A549 (cell line): ENCODE measurements at regions not wholly inside any gene's neighbourhood (a gene's known extent, or its start where the extent isn't known, plus 50 kb on each side); places are given as distances from the start of the nearest gene placed in this dataset.

Experiments
- ATAC-seq, 2 experiments: fragments of 200-7000 bp in 1 of 2; fragments of >200 bp in 1 of 2; cut with Nextera tagmentation in 1 of 2; cut with Tn5 transposase in 1 of 2; 3 replicates each; pipeline versions ENCODE4 v1.8.0 to v1.9.1; 2018 to 2020; ENCODE audit warnings: mild to moderate bottlenecking in 1 of 2, moderate library complexity in 1 of 2
- CTCF ChIA-PET: fragments of 300-600 bp; sonication (Branson Sonifier 250); formaldehyde crosslinking; extraction: SDS; loops from one replicate; lab custom pipeline; 2021; ENCODE audit warnings: antibody characterized with exemption, inconsistent platforms; lab: Yijun Ruan, JAX
- POLR2A ChIA-PET: fragments of 350-600 bp; formaldehyde crosslinking; extraction: SDS; loops from one replicate; lab custom pipeline; 2021; ENCODE audit warnings: antibody characterized with exemption, inconsistent platforms; lab: Yijun Ruan, JAX
- DNase-seq, 2 experiments: peaks; one replicate each; pipeline versions ENCODE4 v3.0.0 to v3.0.0-alpha.2; 2011 to 2016; ENCODE audit warnings: low read depth in 1 of 2, low spot score in 1 of 2
- FAIRE-seq: peaks from 2 replicates; lab custom pipeline; 2011; peaks lifted over from hg19 to GRCh38; lab: Jason Lieb, UNC
- H3K27ac ChIP-seq, 2 experiments: fragments of >200 bp; sonication (Bioruptor Twin); formaldehyde crosslinking; 3 replicates each; pipeline ENCODE4 v1.5.1; 2016 to 2017
- H3K4me1 ChIP-seq: fragments of >200 bp; sonication (Bioruptor Twin); formaldehyde crosslinking; 3 replicates; pipeline ENCODE4 v1.6.1; 2016
- H3K4me2 ChIP-seq: fragments of >200 bp; sonication (Bioruptor Twin); formaldehyde crosslinking; 3 replicates; pipeline ENCODE4 v1.6.1; 2016
- H3K4me3 ChIP-seq: fragments of >200 bp; sonication (Bioruptor Twin); formaldehyde crosslinking; 3 replicates; pipeline ENCODE4 v1.5.1; 2016
- H3K9me3 ChIP-seq: fragments of >200 bp; sonication (Bioruptor Twin); formaldehyde crosslinking; 3 replicates; pipeline ENCODE4 v1.6.1; 2016
- CBX2 ChIP-seq: fragments of 200-600 bp; sonication (generic); IDR thresholded peaks from 2 replicates; pipeline ENCODE4 v1.6.1; 2016; ENCODE audit warnings: low read depth, mild to moderate bottlenecking, borderline replicate concordance
- CBX8 ChIP-seq: fragments of 200-600 bp; sonication (generic); IDR thresholded peaks from 2 replicates; pipeline ENCODE4 v1.6.1; 2016
- CEBPB ChIP-seq, 2 experiments: fragments of >200 bp in 1 of 2; sonication (Bioruptor Twin) in 1 of 2; formaldehyde crosslinking in 1 of 2; IDR thresholded peaks; 2 replicates each; pipeline ENCODE4 v1.6.1; 2012 to 2016
- EHMT2 ChIP-seq: fragments of 200-600 bp; sonication (generic); IDR thresholded peaks from 2 replicates; pipeline ENCODE4 v1.6.1; 2016; ENCODE audit warnings: antibody characterized with exemption, low read depth, mild to moderate bottlenecking, moderate library complexity
- FOSB ChIP-seq: fragments of 250-450 bp; sonication (Bioruptor Pico); IDR thresholded peaks from 2 replicates; pipeline ENCODE4 v1.5.0; 2020; ENCODE audit warnings: mild to moderate bottlenecking, moderate library complexity
- FOXS1 ChIP-seq: fragments of 250-450 bp; sonication (Bioruptor Pico); IDR thresholded peaks from 2 replicates; pipeline ENCODE4 v1.5.0; 2020; ENCODE audit warnings: mild to moderate bottlenecking, moderate library complexity
- GATA3 ChIP-seq: IDR thresholded peaks from 2 replicates; pipeline ENCODE4 v1.6.1; 2012; ENCODE audit warnings: borderline replicate concordance
- JUN ChIP-seq, 2 experiments: fragments of >200 bp; sonication (Bioruptor Twin); formaldehyde crosslinking; IDR thresholded peaks; 2 replicates in 1 of 2; 3 replicates in 1 of 2; pipeline ENCODE4 v1.6.1; 2016 to 2017
- JUNB ChIP-seq: fragments of >200 bp; sonication (Bioruptor Twin); formaldehyde crosslinking; IDR thresholded peaks from 2 replicates; pipeline ENCODE4 v1.6.1; 2016
- KDM1A ChIP-seq: fragments of 200-600 bp; sonication (generic); IDR thresholded peaks from 2 replicates; pipeline ENCODE4 v1.6.1; 2016; ENCODE audit warnings: low read depth, mild to moderate bottlenecking
- KDM5A ChIP-seq: fragments of 200-600 bp; sonication (generic); IDR thresholded peaks from 2 replicates; pipeline ENCODE4 v1.6.1; 2016; ENCODE audit warnings: antibody characterized with exemption, mild to moderate bottlenecking
- MAZ ChIP-seq: fragments of 150-350 bp; IDR thresholded peaks from 2 replicates; pipeline ENCODE4 v1.6.1; 2014; ENCODE audit warnings: antibody characterized with exemption, low read depth, low read length, borderline replicate concordance
- MYC ChIP-seq: IDR thresholded peaks from 2 replicates; pipeline ENCODE4 v1.6.1; 2012; ENCODE audit warnings: mild to moderate bottlenecking, inconsistent platforms, low read length, improper control_type of control experiment, borderline replicate concordance
- NR3C1 ChIP-seq: fragments of >200 bp; sonication (Bioruptor Twin); formaldehyde crosslinking; IDR thresholded peaks from 3 replicates; pipeline ENCODE4 v1.6.1; 2017
- PHF8 ChIP-seq: fragments of 200-600 bp; sonication (generic); IDR thresholded peaks from 2 replicates; pipeline ENCODE4 v1.6.1; 2016; ENCODE audit warnings: low read depth, mild to moderate bottlenecking, antibody characterized with exemption, moderate library complexity, borderline replicate concordance
- POLR2AphosphoS2 ChIP-seq: conservative IDR thresholded peaks from 2 replicates; pipeline ENCODE4 v1.6.1; 2012; ENCODE audit warnings: low read length, improper control_type of control experiment, inconsistent platforms
- RFX5 ChIP-seq: fragments of 450-650 bp; IDR thresholded peaks from 2 replicates; pipeline ENCODE4 v1.7.1; 2014; ENCODE audit warnings: antibody characterized with exemption, mild to moderate bottlenecking, moderate library complexity
- ZC3H11A ChIP-seq: fragments of 450-650 bp; IDR thresholded peaks from 2 replicates; pipeline ENCODE4 v1.6.1; 2014; ENCODE audit warnings: antibody characterized with exemption, mild to moderate bottlenecking
- WGBS: methylation state at CpG from one replicate; pipeline ENCODE4 v1.1.6; 2017; ENCODE audit errors: missing lambda C conversion rate; 5-methylcytosine and 5-hydroxymethylcytosine counted together
- TF ChIP-seq, protein P1 (sequence below): fragments of 150-350 bp; IDR thresholded peaks from 2 replicates; pipeline ENCODE4 v1.6.1; 2014; ENCODE audit warnings: low read depth, mild to moderate bottlenecking, low read length
- TF ChIP-seq, protein P2 (sequence below): fragments of 250-450 bp; sonication (Bioruptor Pico); IDR thresholded peaks from 2 replicates; pipeline ENCODE4 v1.5.0; 2020; ENCODE audit warnings: low read depth, mild to moderate bottlenecking, moderate library complexity
- TF ChIP-seq, protein P3 (sequence below): fragments of 450-650 bp; IDR thresholded peaks from 2 replicates; pipeline ENCODE4 v1.6.1; 2014; ENCODE audit warnings: antibody characterized with exemption
- TF ChIP-seq, protein P4 (sequence below): fragments of 200-600 bp; sonication (generic); IDR thresholded peaks from 2 replicates; pipeline ENCODE4 v1.6.1; 2016; ENCODE audit warnings: antibody characterized with exemption, mild to moderate bottlenecking, moderate library complexity
- TF ChIP-seq, protein P5 (sequence below): fragments of >200 bp; sonication (Bioruptor Twin); formaldehyde crosslinking; IDR thresholded peaks from 2 replicates; pipeline ENCODE4 v1.6.1; 2016

DNA sequence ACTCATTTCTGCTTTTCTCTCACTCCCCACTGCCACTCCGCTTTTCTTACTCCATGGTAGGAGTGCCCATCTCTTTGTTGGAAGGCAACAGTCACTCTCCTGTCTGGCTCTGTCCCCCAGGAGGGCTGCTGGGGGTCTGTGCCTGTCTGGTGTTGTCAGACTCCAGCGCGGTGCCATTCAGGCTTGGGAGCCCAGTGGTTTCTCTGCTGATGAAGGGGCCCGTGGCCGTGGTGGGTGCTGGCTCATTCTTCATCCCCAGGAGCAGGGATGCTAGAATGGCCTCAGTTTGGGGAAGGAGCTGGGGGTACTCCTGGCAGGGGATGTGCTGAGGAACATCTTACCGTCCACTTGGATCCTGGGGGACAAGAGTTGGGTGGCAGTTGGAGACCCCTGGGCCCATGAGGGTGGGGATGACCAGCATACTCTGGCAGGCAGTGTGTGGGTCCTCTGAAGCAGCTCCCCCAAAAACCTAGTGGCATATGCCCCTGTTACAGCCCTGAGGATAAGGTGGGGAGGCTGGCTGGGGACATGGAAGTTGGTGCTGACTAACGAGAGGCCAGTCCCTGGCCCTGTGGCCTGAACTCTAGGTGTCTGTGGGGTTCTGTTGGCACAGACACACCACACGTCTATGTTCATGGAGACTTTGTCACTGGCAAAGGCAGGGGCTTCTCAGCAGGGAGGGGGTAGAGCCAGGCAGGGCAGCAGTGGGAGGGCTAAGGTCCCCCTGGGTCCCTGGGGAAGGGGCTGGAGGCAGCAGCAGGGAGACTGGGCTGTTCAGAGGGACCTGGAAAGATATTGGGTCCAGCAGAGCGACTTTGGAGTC is 102.8 kb upstream of the RET start:
- no peak for FAIRE-seq
- DNase-seq: no peak
- Histone ChIP-seq H3K4me3 (no peak overlapping the region), H3K27ac (no peak overlapping the region), H3K4me2 (no peak overlapping the region), H3K9me3 (no peaks in the 10 kb centered on the region), H3K4me1 (no peaks in the 10 kb centered on the region)
- POLR2A ChIA-PET: no interaction called here
- CTCF ChIA-PET: no interaction called here
- no peak for ATAC-seq
- TF ChIP-seq MYC (no peak), FOSB (CRISPR knock-in tag) (no peak), JUN (IDR thresholded peaks at IDR 0.05) (no peak), FOXS1 (CRISPR knock-in tag) (no peak), RFX5 (no peak), PHF8 (no peak), ZC3H11A (no peak), NR3C1 (no peak), KDM1A (no peak), JUNB (no peak), POLR2AphosphoS2 (no peak), CEBPB (IDR thresholded peaks at IDR 0.05) (no peak), MAZ (no peak)
- TF ChIP-seq, protein P1, sequence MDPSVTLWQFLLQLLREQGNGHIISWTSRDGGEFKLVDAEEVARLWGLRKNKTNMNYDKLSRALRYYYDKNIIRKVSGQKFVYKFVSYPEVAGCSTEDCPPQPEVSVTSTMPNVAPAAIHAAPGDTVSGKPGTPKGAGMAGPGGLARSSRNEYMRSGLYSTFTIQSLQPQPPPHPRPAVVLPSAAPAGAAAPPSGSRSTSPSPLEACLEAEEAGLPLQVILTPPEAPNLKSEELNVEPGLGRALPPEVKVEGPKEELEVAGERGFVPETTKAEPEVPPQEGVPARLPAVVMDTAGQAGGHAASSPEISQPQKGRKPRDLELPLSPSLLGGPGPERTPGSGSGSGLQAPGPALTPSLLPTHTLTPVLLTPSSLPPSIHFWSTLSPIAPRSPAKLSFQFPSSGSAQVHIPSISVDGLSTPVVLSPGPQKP: no peak
- TF ChIP-seq, protein P2, sequence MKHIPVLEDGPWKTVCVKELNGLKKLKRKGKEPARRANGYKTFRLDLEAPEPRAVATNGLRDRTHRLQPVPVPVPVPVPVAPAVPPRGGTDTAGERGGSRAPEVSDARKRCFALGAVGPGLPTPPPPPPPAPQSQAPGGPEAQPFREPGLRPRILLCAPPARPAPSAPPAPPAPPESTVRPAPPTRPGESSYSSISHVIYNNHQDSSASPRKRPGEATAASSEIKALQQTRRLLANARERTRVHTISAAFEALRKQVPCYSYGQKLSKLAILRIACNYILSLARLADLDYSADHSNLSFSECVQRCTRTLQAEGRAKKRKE (CRISPR knock-in tag): no peak
- TF ChIP-seq, protein P3, sequence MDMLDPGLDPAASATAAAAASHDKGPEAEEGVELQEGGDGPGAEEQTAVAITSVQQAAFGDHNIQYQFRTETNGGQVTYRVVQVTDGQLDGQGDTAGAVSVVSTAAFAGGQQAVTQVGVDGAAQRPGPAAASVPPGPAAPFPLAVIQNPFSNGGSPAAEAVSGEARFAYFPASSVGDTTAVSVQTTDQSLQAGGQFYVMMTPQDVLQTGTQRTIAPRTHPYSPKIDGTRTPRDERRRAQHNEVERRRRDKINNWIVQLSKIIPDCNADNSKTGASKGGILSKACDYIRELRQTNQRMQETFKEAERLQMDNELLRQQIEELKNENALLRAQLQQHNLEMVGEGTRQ: no peak
- WGBS: 71% methylated on average over 7 of the region's 9 CpGs

DNA sequence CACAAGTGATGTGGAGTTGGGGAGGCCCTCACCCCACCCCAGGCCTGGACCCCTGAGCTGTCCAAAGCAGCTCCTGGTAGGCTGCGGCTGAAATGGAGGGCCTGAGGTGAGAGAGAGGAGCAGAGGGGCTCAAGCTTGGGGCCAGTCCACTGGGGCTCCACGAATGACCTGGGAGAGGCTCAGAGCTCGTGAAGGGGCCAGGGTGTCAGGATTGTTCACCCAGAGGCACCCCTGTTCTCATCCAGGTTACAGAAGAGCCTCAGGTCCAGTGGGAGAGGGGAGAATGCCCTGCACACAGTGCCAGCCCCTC is 102.2 kb upstream of the RET start:
- TF ChIP-seq EHMT2 (no peak), CBX8 (no peak)
- TF ChIP-seq, protein P1: no peak
- WGBS: 62% methylated on average over 3 of the region's 3 CpGs
- Histone ChIP-seq H3K9me3 (no peaks in the 10 kb centered on the region), H3K4me3 (no peak overlapping the region), H3K4me2 (no peak overlapping the region), H3K27ac (no peak overlapping the region), H3K4me1 (no peaks in the 10 kb centered on the region)
- CTCF ChIA-PET: no interaction called here
- POLR2A ChIA-PET: no interaction called here
- ATAC-seq (no peak), FAIRE-seq (no peak), DNase-seq (no peak)

DNA sequence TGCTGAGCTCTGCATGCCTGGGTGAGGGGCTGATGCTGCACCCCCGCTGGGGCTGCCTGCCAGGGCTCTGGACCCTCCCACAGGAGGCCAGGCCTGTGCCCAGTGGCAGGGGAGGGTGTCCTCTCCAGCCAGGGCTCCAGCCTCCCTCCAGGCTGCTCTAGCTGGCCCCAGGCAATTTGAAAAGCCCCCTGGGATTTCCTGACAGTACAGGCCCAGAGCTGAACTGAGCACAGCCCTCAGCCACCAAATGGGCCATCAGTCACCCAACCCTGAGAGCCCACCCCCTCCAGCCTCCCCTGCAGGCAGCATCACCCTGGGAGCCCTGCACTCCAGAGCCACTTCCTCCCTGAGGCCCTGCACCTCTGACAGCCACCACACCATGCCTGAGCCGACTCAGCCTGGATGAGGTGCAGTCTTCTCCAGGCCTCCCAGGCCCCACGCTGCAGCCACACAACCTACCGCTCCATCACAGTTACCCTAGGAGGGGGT is 101.8 kb upstream of the RET start:
- no peaks in the 10 kb centered on the region for H3K4me1 ChIP-seq
- ChIA-PET CTCF (no interaction called here), POLR2A (no interaction called here)
- H3K27ac ChIP-seq: no peak overlapping the region
- no peak overlapping the region for H3K4me2 ChIP-seq
- peak in 1 of 2 experiments; percentile 28; a peak in 3 of 6 replicates for ATAC-seq
- H3K9me3 ChIP-seq: no peaks in the 10 kb centered on the region
- DNase-seq: no peak
- H3K4me3 ChIP-seq: no peak overlapping the region
- FAIRE-seq: no peak
- 60% methylated on average over 4 of the region's 4 CpGs for WGBS
- TF ChIP-seq, protein P4, sequence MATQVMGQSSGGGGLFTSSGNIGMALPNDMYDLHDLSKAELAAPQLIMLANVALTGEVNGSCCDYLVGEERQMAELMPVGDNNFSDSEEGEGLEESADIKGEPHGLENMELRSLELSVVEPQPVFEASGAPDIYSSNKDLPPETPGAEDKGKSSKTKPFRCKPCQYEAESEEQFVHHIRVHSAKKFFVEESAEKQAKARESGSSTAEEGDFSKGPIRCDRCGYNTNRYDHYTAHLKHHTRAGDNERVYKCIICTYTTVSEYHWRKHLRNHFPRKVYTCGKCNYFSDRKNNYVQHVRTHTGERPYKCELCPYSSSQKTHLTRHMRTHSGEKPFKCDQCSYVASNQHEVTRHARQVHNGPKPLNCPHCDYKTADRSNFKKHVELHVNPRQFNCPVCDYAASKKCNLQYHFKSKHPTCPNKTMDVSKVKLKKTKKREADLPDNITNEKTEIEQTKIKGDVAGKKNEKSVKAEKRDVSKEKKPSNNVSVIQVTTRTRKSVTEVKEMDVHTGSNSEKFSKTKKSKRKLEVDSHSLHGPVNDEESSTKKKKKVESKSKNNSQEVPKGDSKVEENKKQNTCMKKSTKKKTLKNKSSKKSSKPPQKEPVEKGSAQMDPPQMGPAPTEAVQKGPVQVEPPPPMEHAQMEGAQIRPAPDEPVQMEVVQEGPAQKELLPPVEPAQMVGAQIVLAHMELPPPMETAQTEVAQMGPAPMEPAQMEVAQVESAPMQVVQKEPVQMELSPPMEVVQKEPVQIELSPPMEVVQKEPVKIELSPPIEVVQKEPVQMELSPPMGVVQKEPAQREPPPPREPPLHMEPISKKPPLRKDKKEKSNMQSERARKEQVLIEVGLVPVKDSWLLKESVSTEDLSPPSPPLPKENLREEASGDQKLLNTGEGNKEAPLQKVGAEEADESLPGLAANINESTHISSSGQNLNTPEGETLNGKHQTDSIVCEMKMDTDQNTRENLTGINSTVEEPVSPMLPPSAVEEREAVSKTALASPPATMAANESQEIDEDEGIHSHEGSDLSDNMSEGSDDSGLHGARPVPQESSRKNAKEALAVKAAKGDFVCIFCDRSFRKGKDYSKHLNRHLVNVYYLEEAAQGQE: no peak
- no peak for TF ChIP-seq CBX2
- TF ChIP-seq MAZ: no peak
- TF ChIP-seq GATA3: no peak
- TF ChIP-seq, protein P5, sequence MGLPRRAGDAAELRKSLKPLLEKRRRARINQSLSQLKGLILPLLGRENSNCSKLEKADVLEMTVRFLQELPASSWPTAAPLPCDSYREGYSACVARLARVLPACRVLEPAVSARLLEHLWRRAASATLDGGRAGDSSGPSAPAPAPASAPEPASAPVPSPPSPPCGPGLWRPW: no peak
- TF ChIP-seq, protein P1: no peak
- TF ChIP-seq KDM5A: no peak
